SK-N-SH treated with all-trans-retinoic acid at 6 μM for 48 hours (cell line): ENCODE measurements at regions not wholly inside any gene's neighbourhood (a gene's known extent, or its start where the extent isn't known, plus 50 kb on each side); places are given as distances from the start of the nearest gene placed in this dataset.

Source experiments
- ATAC-seq: fragments of 200-7000 bp; cut with Tn5 transposase; 3 replicates; pipeline ENCODE4 v1.9.1; 2020; ENCODE audit warnings: mild to moderate bottlenecking, moderate library complexity
- ARNTL ChIP-seq: fragments of 450-650 bp; formaldehyde crosslinking; IDR thresholded peaks from 2 replicates; pipeline ENCODE4 v1.5.0; 2020; ENCODE audit warnings: low read depth, mild to moderate bottlenecking, moderate library complexity, borderline replicate concordance
- CSDC2 ChIP-seq: fragments of 250-450 bp; sonication (Bioruptor Pico); IDR thresholded peaks from 2 replicates; pipeline ENCODE4 v1.5.0; 2020; ENCODE audit warnings: mild to moderate bottlenecking, moderate library complexity
- ESRRG ChIP-seq: fragments of 250-450 bp; sonication (Bioruptor Pico); IDR thresholded peaks from 2 replicates; pipeline ENCODE4 v1.6.1; 2021; ENCODE audit warnings: mild to moderate bottlenecking
- GLIS3 ChIP-seq: fragments of 250-450 bp; sonication (Bioruptor Pico); IDR thresholded peaks from 2 replicates; pipeline ENCODE4 v1.5.0; 2020; ENCODE audit warnings: mild to moderate bottlenecking, moderate library complexity
- ISL1 ChIP-seq: fragments of 250-450 bp; sonication (Bioruptor Pico); IDR thresholded peaks from 2 replicates; pipeline ENCODE4 v2.1.2; 2022; ENCODE audit warnings: mild to moderate bottlenecking, moderate library complexity
- OSR1 ChIP-seq: fragments of 250-450 bp; sonication (Bioruptor Pico); IDR thresholded peaks from 2 replicates; pipeline ENCODE4 v1.8.0; 2022; ENCODE audit warnings: moderate library complexity, mild to moderate bottlenecking, inconsistent platforms
- PPARA ChIP-seq: fragments of 250-450 bp; sonication (Bioruptor Pico); IDR thresholded peaks from 2 replicates; pipeline ENCODE4 v1.5.0; 2020; ENCODE audit warnings: mild to moderate bottlenecking, borderline replicate concordance
- RARB ChIP-seq: fragments of 250-450 bp; sonication (Bioruptor Pico); IDR thresholded peaks from 2 replicates; pipeline ENCODE4 v1.8.0; 2021; ENCODE audit warnings: mild to moderate bottlenecking, moderate library complexity
- SNAI2 ChIP-seq: fragments of 250-450 bp; sonication (Bioruptor Pico); IDR thresholded peaks from 2 replicates; pipeline ENCODE4 v1.5.0; 2020; ENCODE audit warnings: mild to moderate bottlenecking, moderate library complexity
- TOX ChIP-seq: fragments of 250-450 bp; sonication (Bioruptor Pico); IDR thresholded peaks from 2 replicates; pipeline ENCODE4 v1.8.0; 2021; ENCODE audit warnings: mild to moderate bottlenecking, moderate library complexity, borderline replicate concordance
- ZC3H10 ChIP-seq: fragments of 250-450 bp; sonication (Bioruptor Pico); IDR thresholded peaks from 2 replicates; pipeline ENCODE4 v1.5.1; 2021; ENCODE audit warnings: mild to moderate bottlenecking, moderate library complexity
- ZFP3 ChIP-seq: fragments of 250-450 bp; sonication (Bioruptor Pico); IDR thresholded peaks from 2 replicates; pipeline ENCODE4 v1.5.0; 2020; ENCODE audit warnings: mild to moderate bottlenecking, moderate library complexity
- ZFP30 ChIP-seq: fragments of 450-650 bp; formaldehyde crosslinking; IDR thresholded peaks from 2 replicates; pipeline ENCODE4 v1.5.0; 2022; ENCODE audit warnings: mild to moderate bottlenecking, moderate library complexity
- ZNF565 ChIP-seq: fragments of 450-650 bp; formaldehyde crosslinking; conservative IDR thresholded peaks from 2 replicates; pipeline ENCODE4 v1.5.0; 2020; ENCODE audit warnings: low read depth, mild to moderate bottlenecking, moderate library complexity
- ZNF70 ChIP-seq: fragments of 450-650 bp; formaldehyde crosslinking; IDR thresholded peaks from 2 replicates; pipeline ENCODE4 v1.5.0; 2020; ENCODE audit warnings: mild to moderate bottlenecking, moderate library complexity
- ZNF8 ChIP-seq: fragments of 450-650 bp; formaldehyde crosslinking; IDR thresholded peaks from 2 replicates; pipeline ENCODE4 v1.5.0; 2020; ENCODE audit warnings: mild to moderate bottlenecking, moderate library complexity
- TF ChIP-seq, protein P1 (sequence below): fragments of 250-450 bp; sonication (Bioruptor Pico); IDR thresholded peaks from 2 replicates; pipeline ENCODE4 v1.5.1; 2021; ENCODE audit warnings: mild to moderate bottlenecking, moderate library complexity
- TF ChIP-seq, protein P2 (sequence below): fragments of 250-450 bp; sonication (Bioruptor Pico); IDR thresholded peaks from 2 replicates; pipeline ENCODE4 v1.8.0; 2020; ENCODE audit warnings: mild to moderate bottlenecking, moderate library complexity, borderline replicate concordance
- TF ChIP-seq, protein P3 (sequence below): fragments of 250-450 bp; sonication (Bioruptor Pico); IDR thresholded peaks from 2 replicates; pipeline ENCODE4 v1.5.1; 2020; ENCODE audit warnings: low read depth, mild to moderate bottlenecking, moderate library complexity
- TF ChIP-seq, protein P4 (sequence below): fragments of 250-450 bp; sonication (Bioruptor Pico); IDR thresholded peaks from 2 replicates; pipeline ENCODE4 v1.5.0; 2020; ENCODE audit warnings: mild to moderate bottlenecking, moderate library complexity
- TF ChIP-seq, protein P5 (sequence below): fragments of 250-450 bp; sonication (Bioruptor Pico); IDR thresholded peaks from 2 replicates; pipeline ENCODE4 v1.8.0; 2021; ENCODE audit warnings: low read depth, mild to moderate bottlenecking, moderate library complexity, borderline replicate concordance

DNA sequence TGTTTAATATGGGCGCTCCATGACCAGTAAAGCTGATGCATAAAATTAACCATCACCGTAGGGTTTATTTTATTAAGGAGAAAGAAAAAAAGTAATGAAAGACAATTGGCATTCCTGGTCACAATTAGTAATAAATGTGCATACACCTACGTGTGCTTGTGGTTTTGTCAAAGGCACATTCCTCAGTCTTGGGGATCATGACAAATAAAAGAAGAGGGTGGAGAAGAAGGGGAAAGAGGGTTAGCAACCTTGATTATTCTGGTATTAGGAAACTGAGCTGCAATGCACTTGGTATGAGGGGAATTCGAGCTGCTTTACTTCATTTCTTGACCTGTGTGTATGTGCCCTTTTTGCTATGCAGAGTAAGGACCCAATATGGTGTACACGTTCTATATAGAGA lies 1798.3 kb upstream of the PCDH7 start:
- TF ChIP-seq, protein P1, sequence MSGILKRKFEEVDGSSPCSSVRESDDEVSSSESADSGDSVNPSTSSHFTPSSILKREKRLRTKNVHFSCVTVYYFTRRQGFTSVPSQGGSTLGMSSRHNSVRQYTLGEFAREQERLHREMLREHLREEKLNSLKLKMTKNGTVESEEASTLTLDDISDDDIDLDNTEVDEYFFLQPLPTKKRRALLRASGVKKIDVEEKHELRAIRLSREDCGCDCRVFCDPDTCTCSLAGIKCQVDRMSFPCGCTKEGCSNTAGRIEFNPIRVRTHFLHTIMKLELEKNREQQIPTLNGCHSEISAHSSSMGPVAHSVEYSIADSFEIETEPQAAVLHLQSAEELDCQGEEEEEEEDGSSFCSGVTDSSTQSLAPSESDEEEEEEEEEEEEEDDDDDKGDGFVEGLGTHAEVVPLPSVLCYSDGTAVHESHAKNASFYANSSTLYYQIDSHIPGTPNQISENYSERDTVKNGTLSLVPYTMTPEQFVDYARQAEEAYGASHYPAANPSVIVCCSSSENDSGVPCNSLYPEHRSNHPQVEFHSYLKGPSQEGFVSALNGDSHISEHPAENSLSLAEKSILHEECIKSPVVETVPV (CRISPR knock-in tag) = no peak
- TF ChIP-seq, protein P2, sequence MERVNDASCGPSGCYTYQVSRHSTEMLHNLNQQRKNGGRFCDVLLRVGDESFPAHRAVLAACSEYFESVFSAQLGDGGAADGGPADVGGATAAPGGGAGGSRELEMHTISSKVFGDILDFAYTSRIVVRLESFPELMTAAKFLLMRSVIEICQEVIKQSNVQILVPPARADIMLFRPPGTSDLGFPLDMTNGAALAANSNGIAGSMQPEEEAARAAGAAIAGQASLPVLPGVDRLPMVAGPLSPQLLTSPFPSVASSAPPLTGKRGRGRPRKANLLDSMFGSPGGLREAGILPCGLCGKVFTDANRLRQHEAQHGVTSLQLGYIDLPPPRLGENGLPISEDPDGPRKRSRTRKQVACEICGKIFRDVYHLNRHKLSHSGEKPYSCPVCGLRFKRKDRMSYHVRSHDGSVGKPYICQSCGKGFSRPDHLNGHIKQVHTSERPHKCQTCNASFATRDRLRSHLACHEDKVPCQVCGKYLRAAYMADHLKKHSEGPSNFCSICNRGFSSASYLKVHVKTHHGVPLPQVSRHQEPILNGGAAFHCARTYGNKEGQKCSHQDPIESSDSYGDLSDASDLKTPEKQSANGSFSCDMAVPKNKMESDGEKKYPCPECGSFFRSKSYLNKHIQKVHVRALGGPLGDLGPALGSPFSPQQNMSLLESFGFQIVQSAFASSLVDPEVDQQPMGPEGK (CRISPR knock-in tag) = no peak
- TF ChIP-seq ARNTL (CRISPR knock-in tag) = no peak
- no peak for TF ChIP-seq CSDC2 (CRISPR knock-in tag)
- TF ChIP-seq ZFP30 (CRISPR knock-in tag) = no peak
- TF ChIP-seq, protein P3, sequence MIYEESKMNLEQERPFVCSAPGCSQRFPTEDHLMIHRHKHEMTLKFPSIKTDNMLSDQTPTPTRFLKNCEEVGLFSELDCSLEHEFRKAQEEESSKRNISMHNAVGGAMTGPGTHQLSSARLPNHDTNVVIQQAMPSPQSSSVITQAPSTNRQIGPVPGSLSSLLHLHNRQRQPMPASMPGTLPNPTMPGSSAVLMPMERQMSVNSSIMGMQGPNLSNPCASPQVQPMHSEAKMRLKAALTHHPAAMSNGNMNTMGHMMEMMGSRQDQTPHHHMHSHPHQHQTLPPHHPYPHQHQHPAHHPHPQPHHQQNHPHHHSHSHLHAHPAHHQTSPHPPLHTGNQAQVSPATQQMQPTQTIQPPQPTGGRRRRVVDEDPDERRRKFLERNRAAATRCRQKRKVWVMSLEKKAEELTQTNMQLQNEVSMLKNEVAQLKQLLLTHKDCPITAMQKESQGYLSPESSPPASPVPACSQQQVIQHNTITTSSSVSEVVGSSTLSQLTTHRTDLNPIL = no peak
- no peak for TF ChIP-seq RARB (CRISPR knock-in tag)
- ATAC-seq = no peak

DNA sequence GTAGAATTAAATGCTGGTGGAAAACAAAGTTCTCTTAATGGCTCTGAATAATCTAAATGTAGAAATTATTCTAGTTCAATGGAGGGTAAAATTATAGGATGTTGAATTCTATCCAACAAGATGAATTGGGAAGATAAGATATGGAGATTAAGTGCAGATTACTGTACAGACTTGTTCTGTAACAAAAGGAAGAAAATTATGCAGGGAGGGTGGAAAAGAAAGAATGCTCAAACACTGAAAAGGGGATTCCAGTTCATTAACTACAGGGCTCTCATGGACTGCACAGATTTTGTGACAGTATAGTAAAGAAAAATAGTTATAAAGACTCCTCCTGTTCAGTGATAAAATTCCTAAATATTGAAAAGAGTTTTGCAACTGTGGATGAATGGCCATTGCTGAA lies 1794.0 kb upstream of the PCDH7 start:
- TF ChIP-seq TOX (no peak), ZC3H10 (CRISPR knock-in tag) (no peak), OSR1 (CRISPR knock-in tag) (no peak), ARNTL (CRISPR knock-in tag) (no peak), GLIS3 (CRISPR knock-in tag) (no peak), ZFP3 (CRISPR knock-in tag) (no peak), ZNF565 (CRISPR knock-in tag) (no peak), PPARA (CRISPR knock-in tag) (no peak), ZNF70 (CRISPR knock-in tag) (no peak), RARB (CRISPR knock-in tag) (no peak), ZFP30 (CRISPR knock-in tag) (no peak), SNAI2 (CRISPR knock-in tag) (no peak), ISL1 (CRISPR knock-in tag) (no peak), ZNF8 (CRISPR knock-in tag) (no peak), ESRRG (CRISPR knock-in tag) (no peak)
- TF ChIP-seq, protein P3 = no peak
- TF ChIP-seq, protein P4, sequence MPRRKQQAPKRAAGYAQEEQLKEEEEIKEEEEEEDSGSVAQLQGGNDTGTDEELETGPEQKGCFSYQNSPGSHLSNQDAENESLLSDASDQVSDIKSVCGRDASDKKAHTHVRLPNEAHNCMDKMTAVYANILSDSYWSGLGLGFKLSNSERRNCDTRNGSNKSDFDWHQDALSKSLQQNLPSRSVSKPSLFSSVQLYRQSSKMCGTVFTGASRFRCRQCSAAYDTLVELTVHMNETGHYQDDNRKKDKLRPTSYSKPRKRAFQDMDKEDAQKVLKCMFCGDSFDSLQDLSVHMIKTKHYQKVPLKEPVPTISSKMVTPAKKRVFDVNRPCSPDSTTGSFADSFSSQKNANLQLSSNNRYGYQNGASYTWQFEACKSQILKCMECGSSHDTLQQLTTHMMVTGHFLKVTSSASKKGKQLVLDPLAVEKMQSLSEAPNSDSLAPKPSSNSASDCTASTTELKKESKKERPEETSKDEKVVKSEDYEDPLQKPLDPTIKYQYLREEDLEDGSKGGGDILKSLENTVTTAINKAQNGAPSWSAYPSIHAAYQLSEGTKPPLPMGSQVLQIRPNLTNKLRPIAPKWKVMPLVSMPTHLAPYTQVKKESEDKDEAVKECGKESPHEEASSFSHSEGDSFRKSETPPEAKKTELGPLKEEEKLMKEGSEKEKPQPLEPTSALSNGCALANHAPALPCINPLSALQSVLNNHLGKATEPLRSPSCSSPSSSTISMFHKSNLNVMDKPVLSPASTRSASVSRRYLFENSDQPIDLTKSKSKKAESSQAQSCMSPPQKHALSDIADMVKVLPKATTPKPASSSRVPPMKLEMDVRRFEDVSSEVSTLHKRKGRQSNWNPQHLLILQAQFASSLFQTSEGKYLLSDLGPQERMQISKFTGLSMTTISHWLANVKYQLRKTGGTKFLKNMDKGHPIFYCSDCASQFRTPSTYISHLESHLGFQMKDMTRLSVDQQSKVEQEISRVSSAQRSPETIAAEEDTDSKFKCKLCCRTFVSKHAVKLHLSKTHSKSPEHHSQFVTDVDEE (CRISPR knock-in tag) = no peak
- TF ChIP-seq, protein P5, sequence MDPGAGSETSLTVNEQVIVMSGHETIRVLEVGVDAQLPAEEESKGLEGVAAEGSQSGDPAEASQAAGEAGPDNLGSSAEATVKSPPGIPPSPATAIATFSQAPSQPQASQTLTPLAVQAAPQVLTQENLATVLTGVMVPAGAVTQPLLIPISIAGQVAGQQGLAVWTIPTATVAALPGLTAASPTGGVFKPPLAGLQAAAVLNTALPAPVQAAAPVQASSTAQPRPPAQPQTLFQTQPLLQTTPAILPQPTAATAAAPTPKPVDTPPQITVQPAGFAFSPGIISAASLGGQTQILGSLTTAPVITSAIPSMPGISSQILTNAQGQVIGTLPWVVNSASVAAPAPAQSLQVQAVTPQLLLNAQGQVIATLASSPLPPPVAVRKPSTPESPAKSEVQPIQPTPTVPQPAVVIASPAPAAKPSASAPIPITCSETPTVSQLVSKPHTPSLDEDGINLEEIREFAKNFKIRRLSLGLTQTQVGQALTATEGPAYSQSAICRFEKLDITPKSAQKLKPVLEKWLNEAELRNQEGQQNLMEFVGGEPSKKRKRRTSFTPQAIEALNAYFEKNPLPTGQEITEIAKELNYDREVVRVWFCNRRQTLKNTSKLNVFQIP (CRISPR knock-in tag) = no peak
- TF ChIP-seq, protein P1 (CRISPR knock-in tag) = no peak
- TF ChIP-seq, protein P2 (CRISPR knock-in tag) = no peak

More for the DNA sequence above, 1794.0 kb upstream of the PCDH7 start:
- ATAC-seq = no peak
